ENCODE measurements at regions not wholly inside any gene's neighbourhood (a gene's known extent, or its start where the extent isn't known, plus 50 kb on each side); places are given as distances from the start of the nearest gene placed in this dataset.

- DNase-seq: no peak
These were observed 118.5 kb upstream of the NWD2 start for GRCh38 chr4:37126051-37126450.

DNA sequence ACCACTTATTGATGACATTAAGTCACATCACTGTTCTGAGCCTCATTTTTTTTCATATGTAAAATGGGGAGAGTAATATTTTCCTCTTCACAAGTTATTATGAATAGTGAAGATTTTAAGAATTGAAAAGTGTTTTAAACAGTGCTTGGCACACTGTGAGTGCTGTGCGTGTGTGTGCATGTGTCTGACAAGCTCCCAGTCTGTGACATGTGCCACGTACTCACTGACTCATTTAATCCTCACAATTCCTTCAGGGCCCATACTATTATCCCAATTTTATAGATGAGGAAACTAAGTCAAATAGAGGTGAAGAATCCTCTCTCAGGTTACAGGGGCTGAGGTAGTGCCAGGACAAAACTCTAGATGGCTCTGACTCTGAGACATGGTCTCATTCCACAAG is 114.1 kb upstream of the NWD2 start:
- DNase-seq: no peak

DNA sequence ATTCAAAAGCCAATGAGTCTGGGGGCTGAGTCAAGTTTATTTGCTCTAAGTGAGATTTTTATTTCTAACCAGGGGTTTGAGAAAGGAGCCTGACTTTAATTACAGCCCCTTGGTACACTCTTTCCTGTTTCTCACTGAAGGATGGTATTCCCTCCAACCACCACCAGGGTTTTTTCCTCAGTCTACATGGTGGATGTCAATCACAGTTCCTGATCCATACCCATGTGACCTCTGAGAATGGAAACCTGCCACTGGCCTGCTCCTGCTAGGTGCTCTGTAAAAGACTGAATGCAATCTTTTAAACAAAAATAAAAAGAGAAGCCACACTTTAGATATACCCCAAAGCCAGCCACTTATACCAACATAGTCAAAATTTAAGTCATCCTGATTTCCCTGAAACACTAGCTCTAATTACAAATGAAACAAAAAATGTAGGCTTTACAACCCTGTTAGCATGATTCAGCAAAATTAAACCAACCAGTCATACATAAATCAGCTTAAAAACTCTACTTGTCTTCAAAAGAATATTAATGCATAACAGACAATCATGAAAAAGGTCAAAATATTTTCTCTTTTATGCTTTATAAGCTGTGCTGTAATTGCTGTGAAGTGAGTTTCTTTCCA is 112.1 kb upstream of the NWD2 start:
- no peak for DNase-seq

DNA sequence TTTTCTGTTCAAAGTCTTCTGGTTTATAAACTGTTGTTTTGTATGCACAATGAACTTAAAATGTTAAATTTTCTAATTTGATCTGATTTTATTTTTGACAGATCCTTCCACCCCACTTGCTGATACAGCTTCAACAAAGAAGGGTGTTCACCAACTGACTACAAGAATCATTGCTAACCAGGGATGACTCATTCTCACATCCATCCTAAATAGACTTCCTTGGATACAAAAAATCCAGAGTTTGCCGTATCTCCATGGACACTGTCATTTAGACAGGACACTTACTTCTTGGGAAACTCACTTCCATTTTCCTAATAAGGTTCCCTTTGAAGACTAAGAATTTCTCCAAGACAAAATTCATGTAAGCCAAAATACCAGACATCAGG is 111.6 kb upstream of the NWD2 start:
- DNase-seq: no peak

DNA sequence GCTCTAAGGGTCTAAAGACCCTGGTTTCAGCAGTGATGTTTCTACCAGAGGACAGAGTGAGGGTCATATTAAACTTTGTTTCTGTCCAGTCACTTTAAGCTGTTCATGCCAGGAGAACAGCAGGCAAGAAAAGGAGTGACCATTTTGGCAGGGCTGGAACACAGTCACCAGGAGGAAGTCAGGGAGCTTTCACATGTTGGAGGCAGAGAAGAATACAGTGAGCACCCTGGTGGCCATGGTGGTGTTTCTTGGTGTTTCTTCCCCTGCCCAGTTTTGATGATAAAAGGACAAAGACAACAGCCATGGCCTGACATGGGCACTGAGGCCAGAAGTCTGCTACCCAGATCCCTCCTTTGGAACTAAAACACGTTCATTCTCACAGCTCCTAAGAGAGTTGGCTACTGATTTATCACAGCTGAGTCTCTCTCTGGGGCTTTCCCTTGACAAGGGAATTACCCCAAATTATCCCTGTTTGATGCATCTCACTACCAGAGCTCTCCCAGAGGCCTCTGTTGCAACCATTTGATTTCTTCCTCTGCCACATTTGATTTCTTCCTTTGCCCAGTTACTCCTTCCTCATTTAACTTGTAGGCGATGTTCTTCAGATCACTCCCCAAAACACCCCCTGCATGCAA is 106.4 kb upstream of the NWD2 start:
- DNase-seq: no peak

DNA sequence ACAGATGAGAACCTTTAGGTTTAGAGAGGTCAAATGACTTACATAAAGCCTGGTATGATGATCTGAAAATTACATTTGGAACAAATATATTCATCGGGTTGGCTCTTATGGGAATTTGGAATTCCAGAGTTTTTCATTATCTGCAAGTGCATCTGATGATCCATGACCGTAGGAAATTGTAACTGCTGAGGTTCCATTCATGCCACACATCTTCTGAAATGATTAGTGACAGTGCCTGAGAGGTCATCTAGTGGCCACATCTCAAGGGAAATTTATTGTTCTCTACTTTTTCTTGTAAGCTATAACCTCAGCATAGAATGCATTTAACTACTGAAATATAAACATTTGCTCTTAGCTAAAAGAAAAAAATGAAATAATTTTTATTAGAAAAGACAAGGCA is 105.8 kb upstream of the NWD2 start:
- no peak for DNase-seq

DNA sequence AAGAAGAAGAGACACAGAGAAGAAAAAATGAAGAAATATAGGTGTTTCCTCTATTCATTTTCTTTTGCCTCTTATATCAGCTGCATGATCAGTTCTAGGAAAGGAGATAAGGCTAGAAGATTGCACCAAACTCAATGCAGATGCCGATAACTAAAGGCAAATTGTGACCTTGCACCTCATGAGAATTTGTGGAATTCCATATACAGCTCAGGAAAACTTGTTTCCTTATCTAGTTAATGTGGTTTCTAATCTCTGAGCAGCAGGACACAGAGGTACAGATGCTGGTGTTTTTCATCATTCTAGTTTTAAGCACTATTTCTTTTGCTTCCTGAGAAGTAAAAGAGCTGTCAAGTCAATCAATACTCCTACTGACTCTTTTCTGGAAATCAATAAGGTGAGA is 104.6 kb upstream of the NWD2 start:
- DNase-seq: no peak

DNA sequence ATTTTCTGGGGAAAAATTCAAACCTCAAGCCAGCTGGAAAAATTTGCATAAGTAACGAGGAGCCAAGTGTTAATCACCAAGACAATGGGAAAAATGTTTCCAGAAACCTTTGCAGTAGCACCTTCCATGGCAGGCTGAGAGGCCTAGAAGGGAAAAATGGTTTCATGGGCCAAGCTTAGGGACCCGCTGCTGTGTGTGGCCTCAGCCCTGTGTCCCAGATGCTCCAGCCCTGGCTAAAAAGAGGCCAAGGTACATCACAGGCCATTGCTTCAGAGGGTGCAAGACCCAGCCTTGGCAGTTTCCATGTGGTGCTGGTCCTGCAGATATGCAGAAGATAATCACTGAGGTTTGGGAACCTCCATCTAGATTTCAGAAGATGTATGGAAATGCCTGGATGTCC is 98.3 kb upstream of the NWD2 start:
- no peak for DNase-seq

GRCh38 chr4:37157476-37158167 is 86.9 kb upstream of the NWD2 start:
- DNase-seq: no peak

DNA sequence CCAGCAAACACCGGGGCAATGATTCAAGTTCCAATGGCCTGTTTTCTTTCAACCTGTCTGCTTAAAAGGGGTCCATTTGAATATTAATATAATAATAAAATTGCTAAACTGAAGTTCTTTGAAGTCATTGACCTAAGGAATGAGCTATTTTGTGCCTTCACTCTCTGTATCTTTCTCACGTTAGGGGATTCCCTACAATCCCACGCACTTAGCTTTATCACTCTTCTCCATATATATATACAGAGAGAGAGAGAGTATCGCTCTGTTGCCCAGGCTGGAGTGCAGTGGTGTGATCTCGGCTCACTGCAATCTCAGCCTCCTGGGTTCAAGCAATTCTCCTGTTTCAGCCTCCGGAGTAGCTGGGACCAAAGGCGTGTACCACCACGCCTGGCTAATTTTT is 83.9 kb upstream of the NWD2 start:
- DNase-seq: no peak

DNA sequence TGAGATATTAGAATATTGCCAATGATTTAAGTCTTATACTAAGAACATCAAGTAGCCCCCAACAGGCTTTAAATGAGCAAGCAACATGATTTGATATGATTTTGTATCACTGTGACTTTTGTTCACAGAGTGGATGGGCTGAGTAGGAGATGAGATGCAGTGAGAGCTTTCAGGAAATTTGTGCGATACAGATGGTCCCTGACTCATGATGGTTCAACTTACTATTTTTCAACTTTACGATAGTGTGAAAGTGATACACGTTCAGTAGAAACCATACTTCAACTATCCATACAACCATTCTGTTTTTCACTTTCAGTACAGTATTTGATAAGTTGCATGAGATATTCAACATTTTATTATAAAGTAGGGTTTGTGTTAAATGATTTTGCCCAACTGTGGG is 78.7 kb upstream of the NWD2 start:
- DNase-seq: no peak

GRCh38 chr4:37169956-37170355 is 74.6 kb upstream of the NWD2 start:
- no peak for DNase-seq

- DNase-seq: no peak
These were observed 56.4 kb upstream of the NWD2 start for GRCh38 chr4:37188100-37188499.
